Body of pancreas (tissue), 4 donors: ENCODE measurements at regions not wholly inside any gene's neighbourhood (a gene's known extent, or its start where the extent isn't known, plus 50 kb on each side); places are given as distances from the start of the nearest gene placed in this dataset.

Source experiments
- ATAC-seq: fragments of 150-250 bp; one replicate; pipeline ENCODE4 v1.9.1; 2016
- DNase-seq, 4 donors: peaks; one replicate each; pipeline ENCODE4 v3.0.0-alpha.2; 2019
- H3K27ac ChIP-seq, 4 donors: fragments of 200-600 bp; sonication (generic); 1 replicate in 3 of 4; 2 replicates in 1 of 4; pipeline versions ENCODE4 v1.5.1 to v1.6.1; 2016 to 2019; ENCODE audit warnings: mild to moderate bottlenecking in 1 of 4, mixed read lengths in 1 of 4, moderate library complexity in 1 of 4
- H3K27me3 ChIP-seq, 2 donors: fragments of 200-600 bp; sonication (generic); one replicate each; pipeline ENCODE4 v1.6.0; 2016; ENCODE audit warnings: mild to moderate bottlenecking in 1 of 2
- H3K36me3 ChIP-seq, 2 donors: fragments of 200-600 bp; sonication (generic); replicated peaks in 1 of 2; 2 replicates each; pipeline ENCODE4 v1.5.1; 2016; ENCODE audit warnings: low read depth in 2 of 2; ENCODE audit not compliant: insufficient read depth in 1 of 2
- H3K4me1 ChIP-seq: fragments of 200-600 bp; sonication (generic); one replicate; pipeline ENCODE4 v1.6.0; 2016
- H3K4me3 ChIP-seq, 2 donors: fragments of 200-600 bp; sonication (generic); 1 replicate in 1 of 2; 2 replicates in 1 of 2; pipeline ENCODE4 v1.5.1; 2016 to 2019
- H3K9me3 ChIP-seq, 3 donors: fragments of 200-600 bp; sonication (generic); 1 replicate in 2 of 3; 2 replicates in 1 of 3; pipeline ENCODE4 v1.5.1; 2016
- POLR2A ChIP-seq, 3 donors: fragments of 450-650 bp; IDR thresholded peaks; one replicate each; pipeline ENCODE4 v1.6.1; 2016; ENCODE audit warnings: antibody characterized with exemption in 3 of 3, mild to moderate bottlenecking in 2 of 3
- WGBS, 2 donors: methylation state at CpG; one replicate each; pipeline ENCODE4 v1.1.5; 2017; 5-methylcytosine and 5-hydroxymethylcytosine counted together
- intact Hi-C: fragments of 100-400 bp; cut with DNase I; formaldehyde crosslinking; loops from one replicate; pipeline ENCODE4 v1.15.1; 2023
- TF ChIP-seq, protein P1 (sequence below), 7 experiments: fragments of 450-650 bp in 4 of 7; fragments of 200-600 bp in 3 of 7; sonication (generic) in 3 of 7; IDR thresholded peaks; one replicate each; pipeline ENCODE4 v1.5.1; 2016 to 2019; ENCODE audit warnings: antibody characterized with exemption in 7 of 7

DNA sequence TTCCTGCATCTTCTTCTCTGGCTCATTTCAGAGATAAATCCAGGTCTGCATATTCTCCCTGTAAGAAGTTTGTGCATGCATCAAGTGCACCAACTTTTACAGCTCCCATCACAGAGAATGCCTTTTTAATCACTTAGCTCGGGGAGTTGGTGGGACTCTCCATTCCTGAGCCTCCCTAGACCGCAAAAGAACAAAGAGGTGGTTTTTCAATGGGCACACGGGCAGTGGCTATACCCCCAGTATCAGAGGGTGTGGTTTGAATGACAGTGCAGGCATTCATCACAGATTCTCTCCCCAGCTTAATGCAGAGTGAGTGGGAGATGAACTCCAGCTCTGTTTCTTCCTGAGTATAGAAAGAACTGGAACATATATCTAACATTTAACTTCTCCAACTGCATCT is 264.7 kb upstream of the NR4A3 start:
- H3K4me3 ChIP-seq, result no peak overlapping the region
- TF ChIP-seq POLR2A (IDR thresholded peaks at IDR 0.05), result no peak
- TF ChIP-seq, protein P1, sequence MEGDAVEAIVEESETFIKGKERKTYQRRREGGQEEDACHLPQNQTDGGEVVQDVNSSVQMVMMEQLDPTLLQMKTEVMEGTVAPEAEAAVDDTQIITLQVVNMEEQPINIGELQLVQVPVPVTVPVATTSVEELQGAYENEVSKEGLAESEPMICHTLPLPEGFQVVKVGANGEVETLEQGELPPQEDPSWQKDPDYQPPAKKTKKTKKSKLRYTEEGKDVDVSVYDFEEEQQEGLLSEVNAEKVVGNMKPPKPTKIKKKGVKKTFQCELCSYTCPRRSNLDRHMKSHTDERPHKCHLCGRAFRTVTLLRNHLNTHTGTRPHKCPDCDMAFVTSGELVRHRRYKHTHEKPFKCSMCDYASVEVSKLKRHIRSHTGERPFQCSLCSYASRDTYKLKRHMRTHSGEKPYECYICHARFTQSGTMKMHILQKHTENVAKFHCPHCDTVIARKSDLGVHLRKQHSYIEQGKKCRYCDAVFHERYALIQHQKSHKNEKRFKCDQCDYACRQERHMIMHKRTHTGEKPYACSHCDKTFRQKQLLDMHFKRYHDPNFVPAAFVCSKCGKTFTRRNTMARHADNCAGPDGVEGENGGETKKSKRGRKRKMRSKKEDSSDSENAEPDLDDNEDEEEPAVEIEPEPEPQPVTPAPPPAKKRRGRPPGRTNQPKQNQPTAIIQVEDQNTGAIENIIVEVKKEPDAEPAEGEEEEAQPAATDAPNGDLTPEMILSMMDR (IDR thresholded peaks at IDR 0.05), result no peak
- 67 to 81% methylated on average over 3 of the region's 3 CpGs for WGBS, 2 donors
- no peaks in the 10 kb centered on the region for H3K27me3 ChIP-seq
- H3K27ac ChIP-seq, result no peak overlapping the region
- intact Hi-C loops, result no loop called here
- DNase-seq (no peak), ATAC-seq (no peak)
- H3K36me3 ChIP-seq, result no peaks in the 10 kb centered on the region
- no peaks in the 10 kb centered on the region for H3K4me1 ChIP-seq
- H3K9me3 ChIP-seq, result no peaks in the 10 kb centered on the region

DNA sequence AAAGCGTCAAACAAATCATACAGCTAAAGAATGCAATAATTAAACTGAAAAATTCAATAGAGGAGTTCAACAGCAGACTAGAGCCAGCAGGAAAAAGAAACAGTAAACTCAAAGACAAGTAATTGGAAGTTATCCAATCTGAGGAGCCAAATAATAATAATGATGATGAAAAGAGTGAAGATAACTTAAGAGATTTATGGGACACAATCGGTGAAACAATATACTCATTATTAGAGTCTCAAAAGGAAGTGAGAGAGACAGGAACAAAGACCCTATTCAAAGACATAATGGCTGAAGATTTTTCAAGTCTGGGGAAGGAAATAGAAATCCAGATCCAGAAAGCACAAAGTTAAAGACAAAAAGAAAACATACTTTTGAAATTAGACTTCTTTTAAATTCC is 263.9 kb upstream of the NR4A3 start:
- ATAC-seq, result no peak
- H3K27ac ChIP-seq, result no peak overlapping the region
- H3K4me1 ChIP-seq, result no peaks in the 10 kb centered on the region
- no peaks in the 10 kb centered on the region for H3K27me3 ChIP-seq
- H3K36me3 ChIP-seq, result no peaks in the 10 kb centered on the region
- no peak overlapping the region for H3K4me3 ChIP-seq
- H3K9me3 ChIP-seq, result no peaks in the 10 kb centered on the region
- intact Hi-C loops, result no loop called here
- TF ChIP-seq, protein P1 (IDR thresholded peaks at IDR 0.05), result no peak
- TF ChIP-seq POLR2A (IDR thresholded peaks at IDR 0.05), result no peak
- 62 to 65% methylated on average over 2 of the region's 2 CpGs for WGBS, 2 donors
- DNase-seq, result no peak

DNA sequence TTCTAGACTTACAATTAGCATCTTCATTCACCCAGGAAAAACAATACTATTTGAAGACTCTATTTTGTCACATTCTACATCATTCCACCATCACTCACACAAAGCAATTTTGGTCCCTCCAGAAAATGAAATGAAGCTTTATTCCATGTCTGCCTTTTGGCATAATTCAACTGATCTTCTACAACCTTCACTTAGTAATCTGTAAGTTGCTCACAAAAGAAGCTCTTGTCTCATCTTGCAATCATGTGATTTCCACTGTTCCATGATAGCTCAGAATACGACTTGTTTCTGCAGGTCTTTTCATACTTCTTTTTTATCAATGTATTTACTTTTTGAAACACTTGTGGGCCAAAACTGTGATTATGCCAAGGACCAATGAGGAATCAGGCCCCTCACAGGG is 261.9 kb upstream of the NR4A3 start:
- Histone ChIP-seq H3K4me1 (no peaks in the 10 kb centered on the region), H3K27ac (no peak overlapping the region), H3K9me3 (no peaks in the 10 kb centered on the region), H3K27me3 (no peaks in the 10 kb centered on the region), H3K36me3 (no peaks in the 10 kb centered on the region), H3K4me3 (no peak overlapping the region)
- WGBS, 2 donors, result 78 to 81% methylated on average over 1 of the region's 1 CpG
- intact Hi-C loops, result no loop called here
- ATAC-seq (no peak), DNase-seq (no peak)
- no peak for TF ChIP-seq POLR2A (IDR thresholded peaks at IDR 0.05)

DNA sequence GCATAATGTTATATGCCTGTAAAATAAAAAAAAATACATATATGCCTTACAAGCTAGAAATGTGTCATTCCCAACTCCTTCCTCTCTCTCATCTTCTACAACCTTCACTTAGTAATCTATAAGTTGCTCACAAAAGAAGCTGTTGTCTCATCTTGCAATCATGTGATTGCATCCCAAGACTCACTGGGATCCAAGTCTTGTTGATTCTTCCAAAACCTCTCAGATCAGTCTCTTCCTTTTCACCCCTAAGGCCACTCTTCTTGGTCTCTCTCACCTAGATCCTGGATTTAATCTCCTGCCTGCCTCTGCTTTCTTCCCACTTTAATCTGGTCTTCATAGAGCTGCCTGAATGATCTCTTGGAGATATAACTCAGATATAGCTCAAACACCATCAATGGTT is 261.1 kb upstream of the NR4A3 start:
- Histone ChIP-seq H3K36me3 (no peaks in the 10 kb centered on the region), H3K4me3 (no peak overlapping the region), H3K27ac (no peak overlapping the region), H3K4me1 (no peaks in the 10 kb centered on the region), H3K27me3 (no peaks in the 10 kb centered on the region), H3K9me3 (no peaks in the 10 kb centered on the region)
- ATAC-seq, result no peak
- TF ChIP-seq POLR2A (IDR thresholded peaks at IDR 0.05), result no peak
- TF ChIP-seq, protein P1 (IDR thresholded peaks at IDR 0.05), result no peak
- intact Hi-C loops, result no loop called here
- DNase-seq, result no peak

DNA sequence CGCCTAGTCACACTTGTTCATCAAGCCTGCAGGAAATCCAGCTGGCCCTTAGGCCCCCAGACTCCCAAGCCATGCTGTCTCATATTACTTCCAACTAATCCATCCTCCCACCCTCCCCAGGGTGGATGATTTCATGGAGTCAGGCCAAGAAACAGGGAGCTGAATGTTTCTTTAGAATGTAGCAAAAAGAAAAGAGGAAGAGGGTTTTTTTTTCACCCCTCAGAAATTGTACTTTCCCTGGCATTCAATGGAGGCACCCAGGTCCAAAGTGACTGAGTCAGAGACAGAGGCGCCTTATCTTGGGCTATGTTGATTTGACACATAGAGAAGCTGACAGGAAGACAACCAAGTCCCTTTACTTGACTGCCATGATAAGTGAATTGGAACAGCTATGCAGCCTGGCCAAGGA is 260.2 kb upstream of the NR4A3 start:
- no peaks in the 10 kb centered on the region for H3K9me3 ChIP-seq
- H3K27me3 ChIP-seq, result no peaks in the 10 kb centered on the region
- DNase-seq (no peak), ATAC-seq (no peak)
- no peaks in the 10 kb centered on the region for H3K36me3 ChIP-seq
- no peak overlapping the region for H3K4me3 ChIP-seq
- intact Hi-C loops, result no loop called here
- WGBS, 2 donors, result 80 to 87% methylated on average over 2 of the region's 2 CpGs
- TF ChIP-seq, protein P1 (IDR thresholded peaks at IDR 0.05), result no peak
- TF ChIP-seq POLR2A (IDR thresholded peaks at IDR 0.05), result no peak
- H3K27ac ChIP-seq, result no peak overlapping the region
- H3K4me1 ChIP-seq, result no peaks in the 10 kb centered on the region
